ENCODE measurements at regions not wholly inside any gene's neighbourhood (a gene's known extent, or its start where the extent isn't known, plus 50 kb on each side); places are given as distances from the start of the nearest gene placed in this dataset.

GRCh38 chr5:3214396-3214795, 381.2 kb upstream of the IRX1 start:
- ATAC-seq (ENCODE audit: low read depth) (no peak), DNase-seq (no peak)
- no peak for TF ChIP-seq CTCF (IDR thresholded peaks at IDR 0.05)
- no peak overlapping the region for H3K4me3 Mint-ChIP-seq
- ChIA-PET POLR2A (no interaction called here), CTCF (no interaction called here)
- H3K27me3 Mint-ChIP-seq, result no peaks in the 10 kb centered on the region
- H3K36me3 Mint-ChIP-seq (ENCODE audit: low read depth), result no peaks in the 10 kb centered on the region
- no peaks in the 10 kb centered on the region for H3K9me3 Mint-ChIP-seq
- intact Hi-C loops (cut with micrococcal nuclease), result no loop called here
- no peaks in the 10 kb centered on the region for H3K4me1 Mint-ChIP-seq
- no peak overlapping the region for H3K27ac Mint-ChIP-seq

GRCh38 chr5:3212869-3213268, 382.8 kb upstream of the IRX1 start:
- intact Hi-C loops (cut with micrococcal nuclease), result no loop called here
- no peaks in the 10 kb centered on the region for H3K4me1 Mint-ChIP-seq
- no peak for DNase-seq
- POLR2A ChIA-PET, result no interaction called here
- no peak for ATAC-seq (ENCODE audit: low read depth)
- TF ChIP-seq CTCF (IDR thresholded peaks at IDR 0.05), result no peak
- H3K27ac Mint-ChIP-seq, result no peak overlapping the region
- CTCF ChIA-PET, result no interaction called here
- H3K27me3 Mint-ChIP-seq, result no peaks in the 10 kb centered on the region
- H3K4me3 Mint-ChIP-seq, result no peak overlapping the region
- H3K9me3 Mint-ChIP-seq, result peaks cover 2% of the 10 kb centered on the region
- H3K36me3 Mint-ChIP-seq (ENCODE audit: low read depth), result no peaks in the 10 kb centered on the region

GRCh38 chr5:3210531-3210930, 385.1 kb upstream of the IRX1 start:
- DNase-seq (no peak), ATAC-seq (ENCODE audit: low read depth) (no peak)
- Mint-ChIP-seq H3K4me1 (no peaks in the 10 kb centered on the region), H3K36me3 (ENCODE audit: low read depth) (no peaks in the 10 kb centered on the region), H3K4me3 (no peak overlapping the region), H3K9me3 (peaks cover 6% of the 10 kb centered on the region), H3K27ac (no peak overlapping the region), H3K27me3 (no peaks in the 10 kb centered on the region)
- POLR2A ChIA-PET, result no interaction called here
- intact Hi-C loops (cut with micrococcal nuclease), result no loop called here
- CTCF ChIA-PET, result no interaction called here
- no peak for TF ChIP-seq CTCF (IDR thresholded peaks at IDR 0.05)

- H3K27me3 Mint-ChIP-seq, result no peaks in the 10 kb centered on the region
- no peaks in the 10 kb centered on the region for H3K4me1 Mint-ChIP-seq
- H3K4me3 Mint-ChIP-seq, result no peak overlapping the region
- ChIA-PET CTCF (no interaction called here), POLR2A (no interaction called here)
- DNase-seq (no peak), ATAC-seq (ENCODE audit: low read depth) (no peak)
- peaks cover 9% of the 10 kb centered on the region for H3K9me3 Mint-ChIP-seq
- H3K36me3 Mint-ChIP-seq (ENCODE audit: low read depth), result no peaks in the 10 kb centered on the region
- no peak overlapping the region for H3K27ac Mint-ChIP-seq
- intact Hi-C loops (cut with micrococcal nuclease), result no loop called here
- TF ChIP-seq CTCF (IDR thresholded peaks at IDR 0.05), result no peak
Measured at GRCh38 chr5:3209918-3210317, 385.7 kb upstream of the IRX1 start.

- ATAC-seq (ENCODE audit: low read depth) (no peak), DNase-seq (no peak)
- Mint-ChIP-seq H3K36me3 (ENCODE audit: low read depth) (no peaks in the 10 kb centered on the region), H3K9me3 (peaks cover 5% of the 10 kb centered on the region), H3K4me1 (no peaks in the 10 kb centered on the region), H3K27me3 (peaks cover 3% of the 10 kb centered on the region), H3K27ac (no peak overlapping the region), H3K4me3 (no peak overlapping the region)
- ChIA-PET CTCF (no interaction called here), POLR2A (no interaction called here)
- intact Hi-C loops (cut with micrococcal nuclease), result no loop called here
- no peak for TF ChIP-seq CTCF (IDR thresholded peaks at IDR 0.05)
Measured at GRCh38 chr5:3202570-3202969, 393.1 kb upstream of the IRX1 start.

Measured in activated B cell treated with CpG ODN at 0.5 μM for 24 hours (primary cell).